Lower leg skin (tissue), 4 donors: ENCODE measurements at regions not wholly inside any gene's neighbourhood (a gene's known extent, or its start where the extent isn't known, plus 50 kb on each side); places are given as distances from the start of the nearest gene placed in this dataset.
"Not testable (repeated sequence)": the region's sequence is repeated elsewhere in the genome, so short reads cannot be mapped to it uniquely, and the experiment has no call there.

Source experiments
- DNase-seq, 2 donors: peaks; one replicate each; pipeline ENCODE4 v3.0.0-alpha.2; 2019; ENCODE audit warnings: low spot score in 2 of 2
- H3K4me3 ChIP-seq: fragments of 200-600 bp; sonication (generic); 2 replicates; pipeline ENCODE4 v1.5.1; 2017; ENCODE audit warnings: mild to moderate bottlenecking, low read depth; ENCODE audit not compliant: poor library complexity, severe bottlenecking
- CTCF ChIP-seq, 3 donors: fragments of 450-650 bp; IDR thresholded peaks; one replicate each; pipeline ENCODE4 v1.5.1; 2016; ENCODE audit warnings: antibody characterized with exemption in 3 of 3, mild to moderate bottlenecking in 3 of 3, moderate library complexity in 2 of 3
- POLR2A ChIP-seq, 2 donors: fragments of 450-650 bp; IDR thresholded peaks; one replicate each; pipeline ENCODE4 v1.6.1; 2016 to 2017; ENCODE audit warnings: antibody characterized with exemption in 2 of 2, mild to moderate bottlenecking in 1 of 2, moderate library complexity in 1 of 2
- WGBS, 2 donors: methylation state at CpG; one replicate each; pipeline ENCODE4 v1.1.5; 2018; 5-methylcytosine and 5-hydroxymethylcytosine counted together
- intact Hi-C: fragments of 100-400 bp; cut with DNase I; formaldehyde crosslinking; loops from one replicate; pipeline ENCODE4 v1.15.0; 2023; ENCODE audit warnings: low total_unique reads

- no peak overlapping the region for H3K4me3 ChIP-seq
- DNase-seq = peak in 1 of 2 donors; percentile 1
- intact Hi-C loops = no loop called here
- TF ChIP-seq CTCF (IDR thresholded peaks at IDR 0.05) = no peak
- TF ChIP-seq POLR2A (IDR thresholded peaks at IDR 0.05) = no peak
Measured at GRCh38 chr18:14964406-14964805, 216.4 kb downstream of the ANKRD30B start.

GRCh38 chr18:14964976-14965375 is 217.0 kb downstream of the ANKRD30B start:
- H3K4me3 ChIP-seq, intact Hi-C loops: not testable (repeated sequence)
- WGBS, 2 donors = 81 to 87% methylated on average over 4 of the region's 4 CpGs
- peak; percentile 3 to 43 for DNase-seq

- DNase-seq = peak; percentile 0 to 64
- WGBS, 2 donors = 81 to 87% methylated on average over 10 to 11 of the region's 11 CpGs
- H3K4me3 ChIP-seq = no peak overlapping the region
- TF ChIP-seq POLR2A (IDR thresholded peaks at IDR 0.05) (no peak), CTCF (IDR thresholded peaks at IDR 0.05) (no peak)
- intact Hi-C loops = no loop called here
Measured at GRCh38 chr18:14965553-14965952, 217.6 kb downstream of the ANKRD30B start.

- WGBS, 2 donors = 88 to 89% methylated on average over 3 of the region's 3 CpGs
- H3K4me3 ChIP-seq, intact Hi-C loops: not testable (repeated sequence)
- DNase-seq = peak in 1 of 2 donors; percentile 77
Measured at GRCh38 chr18:14967246-14967645, 219.3 kb downstream of the ANKRD30B start.

- H3K4me3 ChIP-seq = no peak overlapping the region
- WGBS, 2 donors = 61 to 74% methylated on average over 7 to 8 of the region's 9 CpGs
- intact Hi-C loops = no loop called here
- TF ChIP-seq CTCF (IDR thresholded peaks at IDR 0.05) = no peak
- TF ChIP-seq POLR2A (IDR thresholded peaks at IDR 0.05) = no peak
- DNase-seq = peak in 1 of 2 donors; percentile 60
Measured at GRCh38 chr18:14969500-14969899, 221.5 kb downstream of the ANKRD30B start.

GRCh38 chr18:14970027-14970426 is 222.1 kb downstream of the ANKRD30B start:
- peak; percentile 11 to 42 for DNase-seq
- intact Hi-C loops = no loop called here
- no peak for TF ChIP-seq POLR2A (IDR thresholded peaks at IDR 0.05)
- TF ChIP-seq CTCF (IDR thresholded peaks at IDR 0.05) = no peak
- no peak overlapping the region for H3K4me3 ChIP-seq
- WGBS, 2 donors = 83 to 85% methylated on average over 5 of the region's 5 CpGs

- peak in 1 of 2 donors; percentile 79 for DNase-seq
- 56 to 66% methylated on average over 5 of the region's 5 CpGs for WGBS, 2 donors
- intact Hi-C loops = no loop called here
- TF ChIP-seq POLR2A (IDR thresholded peaks at IDR 0.05) = no peak
- TF ChIP-seq CTCF (IDR thresholded peaks at IDR 0.05) = no peak
- H3K4me3 ChIP-seq = no peak overlapping the region
Measured at GRCh38 chr18:14971461-14972185, 223.7 kb downstream of the ANKRD30B start.

- H3K4me3 ChIP-seq, intact Hi-C loops: not testable (repeated sequence)
- DNase-seq = peak in 1 of 2 donors; percentile 43
- WGBS, 2 donors = 81 to 85% methylated on average over 4 of the region's 4 CpGs
Measured at GRCh38 chr18:14973421-14973820, 225.4 kb downstream of the ANKRD30B start.
